Testis (tissue), 2 donors: ENCODE measurements at regions not wholly inside any gene's neighbourhood (a gene's known extent, or its start where the extent isn't known, plus 50 kb on each side); places are given as distances from the start of the nearest gene placed in this dataset.

Experiments used
- DNase-seq: peaks from one replicate; pipeline ENCODE4 v3.0.0-alpha.2; 2019
- H3K27ac ChIP-seq, 2 donors: fragments of 200-600 bp; sonication (generic); one replicate each; pipeline ENCODE4 v1.5.1; 2019
- H3K27me3 ChIP-seq: fragments of 200-600 bp; sonication (generic); one replicate; pipeline ENCODE4 v1.5.1; 2019
- H3K36me3 ChIP-seq: fragments of 200-600 bp; sonication (generic); one replicate; pipeline ENCODE4 v1.5.1; 2017; ENCODE audit warnings: low read depth; ENCODE audit errors: missing control alignments
- H3K4me1 ChIP-seq: fragments of 200-600 bp; sonication (generic); one replicate; pipeline ENCODE4 v1.5.1; 2019
- H3K4me3 ChIP-seq, 2 donors: fragments of 200-600 bp; sonication (generic); one replicate each; pipeline ENCODE4 v1.5.1; 2017 to 2019
- H3K9me3 ChIP-seq: fragments of 200-600 bp; sonication (generic); one replicate; pipeline ENCODE4 v1.5.1; 2017
- POLR2A ChIP-seq: fragments of 450-650 bp; IDR thresholded peaks from one replicate; pipeline ENCODE4 v1.6.1; 2017; ENCODE audit warnings: antibody characterized with exemption, mild to moderate bottlenecking, moderate library complexity
- WGBS, 2 donors: methylation state at CpG; one replicate each; pipeline ENCODE4 v1.1.5; 2018; 5-methylcytosine and 5-hydroxymethylcytosine counted together
- intact Hi-C: fragments of 100-400 bp; cut with DNase I; formaldehyde crosslinking; loops from one replicate; pipeline ENCODE4 v1.15.1; 2023; ENCODE audit warnings: low total_unique reads
- TF ChIP-seq, protein P1 (sequence below), 3 experiments: fragments of 450-650 bp in 2 of 3; fragments of 200-600 bp in 1 of 3; sonication (generic) in 1 of 3; IDR thresholded peaks; one replicate each; pipeline ENCODE4 v1.5.1; 2016 to 2019; ENCODE audit warnings: antibody characterized with exemption in 3 of 3, mild to moderate bottlenecking in 2 of 3, moderate library complexity in 1 of 3

DNA sequence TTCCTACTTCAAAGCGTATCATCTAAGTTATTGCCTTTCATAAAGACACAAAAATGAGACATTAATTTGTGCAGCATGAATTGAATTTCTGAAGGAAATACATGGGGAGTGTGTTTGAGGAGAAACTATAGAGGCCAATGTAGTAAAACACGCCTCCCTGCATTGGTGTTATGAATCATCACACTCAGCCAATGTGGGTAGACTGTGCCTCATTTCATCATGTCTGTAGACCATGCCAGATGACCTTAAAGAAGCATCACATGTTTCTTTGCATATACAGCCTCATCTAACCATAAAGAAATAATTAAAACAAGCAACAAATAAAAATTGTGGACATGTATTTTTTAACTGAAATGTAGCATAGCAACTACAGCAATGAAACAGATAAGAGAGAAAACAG, 486.0 kb upstream of the ADAMTS9 start:
- Histone ChIP-seq H3K4me3 (no peak overlapping the region), H3K27me3 (no peaks in the 10 kb centered on the region), H3K36me3 (no peaks in the 10 kb centered on the region), H3K4me1 (no peaks in the 10 kb centered on the region), H3K9me3 (no peaks in the 10 kb centered on the region), H3K27ac (no peak overlapping the region)
- intact Hi-C loops, result no loop called here
- WGBS, 2 donors, result 94 to 95% methylated on average over 2 of the region's 2 CpGs
- TF ChIP-seq, protein P1, sequence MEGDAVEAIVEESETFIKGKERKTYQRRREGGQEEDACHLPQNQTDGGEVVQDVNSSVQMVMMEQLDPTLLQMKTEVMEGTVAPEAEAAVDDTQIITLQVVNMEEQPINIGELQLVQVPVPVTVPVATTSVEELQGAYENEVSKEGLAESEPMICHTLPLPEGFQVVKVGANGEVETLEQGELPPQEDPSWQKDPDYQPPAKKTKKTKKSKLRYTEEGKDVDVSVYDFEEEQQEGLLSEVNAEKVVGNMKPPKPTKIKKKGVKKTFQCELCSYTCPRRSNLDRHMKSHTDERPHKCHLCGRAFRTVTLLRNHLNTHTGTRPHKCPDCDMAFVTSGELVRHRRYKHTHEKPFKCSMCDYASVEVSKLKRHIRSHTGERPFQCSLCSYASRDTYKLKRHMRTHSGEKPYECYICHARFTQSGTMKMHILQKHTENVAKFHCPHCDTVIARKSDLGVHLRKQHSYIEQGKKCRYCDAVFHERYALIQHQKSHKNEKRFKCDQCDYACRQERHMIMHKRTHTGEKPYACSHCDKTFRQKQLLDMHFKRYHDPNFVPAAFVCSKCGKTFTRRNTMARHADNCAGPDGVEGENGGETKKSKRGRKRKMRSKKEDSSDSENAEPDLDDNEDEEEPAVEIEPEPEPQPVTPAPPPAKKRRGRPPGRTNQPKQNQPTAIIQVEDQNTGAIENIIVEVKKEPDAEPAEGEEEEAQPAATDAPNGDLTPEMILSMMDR (IDR thresholded peaks at IDR 0.05), result no peak
- no peak for TF ChIP-seq POLR2A
- no peak for DNase-seq

DNA sequence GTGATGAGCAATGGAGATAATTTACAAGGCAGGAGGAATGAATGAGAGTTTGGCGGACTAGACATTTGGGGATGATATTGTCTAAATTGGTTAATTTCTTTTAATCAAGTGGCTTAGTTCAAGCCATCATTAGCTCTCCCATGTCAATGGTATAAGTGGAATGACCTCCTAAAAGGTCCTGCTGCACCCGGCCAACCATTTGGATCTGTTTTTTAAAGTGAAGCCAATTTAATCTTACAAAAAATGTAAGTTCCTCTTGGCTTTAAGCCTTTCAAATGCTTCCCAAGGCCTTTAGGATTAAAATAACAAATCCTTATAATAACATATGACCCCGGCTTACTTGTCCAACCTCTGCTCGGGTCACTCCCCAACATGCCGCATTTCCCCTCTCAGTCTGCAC, 484.4 kb upstream of the ADAMTS9 start:
- Histone ChIP-seq H3K27me3 (no peaks in the 10 kb centered on the region), H3K9me3 (no peaks in the 10 kb centered on the region), H3K27ac (no peak overlapping the region), H3K4me1 (no peaks in the 10 kb centered on the region), H3K4me3 (no peak overlapping the region), H3K36me3 (no peaks in the 10 kb centered on the region)
- TF ChIP-seq, protein P1 (IDR thresholded peaks at IDR 0.05), result no peak
- TF ChIP-seq POLR2A, result no peak
- WGBS, 2 donors, result 66 to 84% methylated on average over 5 of the region's 5 CpGs
- no peak for DNase-seq
- intact Hi-C loops, result no loop called here

DNA sequence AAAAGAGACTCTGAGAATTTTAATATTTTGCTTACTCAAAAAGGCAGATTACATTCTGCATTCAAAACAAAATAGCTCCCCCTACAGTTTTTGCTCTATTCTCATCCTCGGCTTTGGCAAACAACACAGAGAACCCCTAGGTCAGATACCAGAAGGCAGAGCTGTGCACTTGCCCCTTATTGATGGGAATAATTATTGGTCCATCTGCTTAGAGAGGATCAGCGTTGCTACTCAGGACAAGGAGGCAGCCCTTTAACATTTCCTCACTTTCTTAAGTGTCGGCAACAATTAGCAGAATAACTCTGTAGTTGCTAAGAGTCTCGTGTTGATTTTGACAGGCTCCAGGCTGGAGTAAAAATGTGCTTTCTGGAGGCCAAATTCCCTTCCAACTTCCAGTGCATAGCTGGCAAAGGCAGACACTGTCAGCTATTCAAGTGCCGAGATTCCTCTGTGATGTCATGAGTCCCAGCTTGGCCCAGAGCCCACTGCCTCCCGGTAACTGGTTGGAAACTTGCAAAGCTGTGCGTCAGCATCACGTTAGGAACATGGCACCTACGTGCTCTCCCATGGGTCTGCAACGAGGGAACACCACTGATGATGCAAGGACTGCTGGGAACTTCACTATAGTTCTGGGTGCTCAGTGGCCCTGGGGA, 482.7 kb upstream of the ADAMTS9 start:
- TF ChIP-seq, protein P1 (IDR thresholded peaks at IDR 0.05), result peak; percentile 24 to 46 (median 41)
- TF ChIP-seq POLR2A, result no peak
- Histone ChIP-seq H3K9me3 (no peaks in the 10 kb centered on the region), H3K4me1 (no peaks in the 10 kb centered on the region), H3K36me3 (no peaks in the 10 kb centered on the region), H3K4me3 (no peak overlapping the region), H3K27me3 (no peaks in the 10 kb centered on the region), H3K27ac (no peak overlapping the region)
- DNase-seq, result peak; percentile 61
- WGBS, 2 donors, result 30 to 68% methylated on average over 9 to 10 of the region's 10 CpGs
- intact Hi-C loops, result no loop called here

GRCh38 chr3:65169961-65170360, 482.2 kb upstream of the ADAMTS9 start:
- no peak overlapping the region for H3K4me3 ChIP-seq
- H3K36me3 ChIP-seq, result no peaks in the 10 kb centered on the region
- no peaks in the 10 kb centered on the region for H3K9me3 ChIP-seq
- no peak for DNase-seq
- no peaks in the 10 kb centered on the region for H3K27me3 ChIP-seq
- no peak overlapping the region for H3K27ac ChIP-seq
- intact Hi-C loops, result no loop called here
- WGBS, 2 donors, result 56 to 57% methylated on average over 3 of the region's 3 CpGs
- TF ChIP-seq, protein P1 (IDR thresholded peaks at IDR 0.05), result no peak
- TF ChIP-seq POLR2A, result no peak
- no peaks in the 10 kb centered on the region for H3K4me1 ChIP-seq

GRCh38 chr3:65168547-65168946, 480.7 kb upstream of the ADAMTS9 start:
- Histone ChIP-seq H3K4me3 (no peak overlapping the region), H3K27me3 (no peaks in the 10 kb centered on the region), H3K4me1 (no peaks in the 10 kb centered on the region), H3K36me3 (no peaks in the 10 kb centered on the region), H3K27ac (no peak overlapping the region), H3K9me3 (no peaks in the 10 kb centered on the region)
- WGBS, 2 donors, result 69 to 78% methylated on average over 4 of the region's 4 CpGs
- intact Hi-C loops, result no loop called here
- DNase-seq, result no peak
- no peak for TF ChIP-seq POLR2A
- TF ChIP-seq, protein P1 (IDR thresholded peaks at IDR 0.05), result no peak
